Smooth muscle cell (in vitro differentiated cells): ENCODE measurements at regions not wholly inside any gene's neighbourhood (a gene's known extent, or its start where the extent isn't known, plus 50 kb on each side); places are given as distances from the start of the nearest gene placed in this dataset.

Experiments used
- DNase-seq: peaks from one replicate; lab custom pipeline; 2025; ENCODE audit not compliant: unreplicated experiment; lab: John Stamatoyannopoulos, UW
- H2AFZ ChIP-seq: fragments of 200-600 bp; sonication (generic); 2 replicates; pipeline ENCODE4 v1.6.0; 2016; ENCODE audit warnings: antibody characterized with exemption, low read depth, mild to moderate bottlenecking
- H3F3A ChIP-seq: fragments of 200-600 bp; sonication (generic); 2 replicates; pipeline ENCODE4 v1.6.0; 2017; ENCODE audit warnings: antibody characterized with exemption, low read depth
- H3K27ac ChIP-seq: fragments of 200-600 bp; sonication (generic); 2 replicates; pipeline ENCODE4 v1.5.1; 2016; ENCODE audit warnings: low read depth, mild to moderate bottlenecking
- H3K27me3 ChIP-seq: fragments of 200-600 bp; sonication (generic); 2 replicates; pipeline ENCODE4 v1.6.1; 2016; ENCODE audit warnings: low read depth, mild to moderate bottlenecking
- H3K36me3 ChIP-seq: fragments of 200-600 bp; sonication (generic); 2 replicates; pipeline ENCODE4 v1.5.1; 2016; ENCODE audit warnings: low read depth
- H3K4me1 ChIP-seq: fragments of 200-600 bp; sonication (generic); 2 replicates; pipeline ENCODE4 v1.5.1; 2016; ENCODE audit warnings: low read depth
- H3K4me2 ChIP-seq: fragments of 200-600 bp; sonication (generic); 2 replicates; pipeline ENCODE4 v1.6.0; 2016; ENCODE audit warnings: mild to moderate bottlenecking
- H3K4me3 ChIP-seq: fragments of 200-600 bp; sonication (generic); 2 replicates; pipeline ENCODE4 v1.5.1; 2016; ENCODE audit warnings: mild to moderate bottlenecking
- H3K79me2 ChIP-seq: fragments of 200-600 bp; sonication (generic); 2 replicates; pipeline ENCODE4 v1.6.0; 2016; ENCODE audit warnings: low read depth, mild to moderate bottlenecking
- H3K9ac ChIP-seq: fragments of 200-600 bp; sonication (generic); 2 replicates; pipeline ENCODE4 v1.6.0; 2016; ENCODE audit warnings: low read depth
- H3K9me3 ChIP-seq: fragments of 200-600 bp; sonication (generic); replicated peaks from 2 replicates; pipeline ENCODE4 v1.5.1; 2016; ENCODE audit warnings: low read depth
- H4K20me1 ChIP-seq: fragments of 200-600 bp; sonication (generic); 2 replicates; pipeline ENCODE4 v1.6.0; 2016; ENCODE audit warnings: low read depth
- WGBS: methylation state at CpG from one replicate; pipeline ENCODE4 v1.1.7; 2016; ENCODE audit warnings: low lambda C conversion rate; 5-methylcytosine and 5-hydroxymethylcytosine counted together
- TF ChIP-seq, protein P1 (sequence below): fragments of 200-600 bp; sonication (generic); IDR thresholded peaks from 2 replicates; pipeline ENCODE4 v1.5.1; 2017; ENCODE audit warnings: borderline replicate concordance, mild to moderate bottlenecking, antibody characterized with exemption; ENCODE audit not compliant: insufficient read depth, poor library complexity, severe bottlenecking

DNA sequence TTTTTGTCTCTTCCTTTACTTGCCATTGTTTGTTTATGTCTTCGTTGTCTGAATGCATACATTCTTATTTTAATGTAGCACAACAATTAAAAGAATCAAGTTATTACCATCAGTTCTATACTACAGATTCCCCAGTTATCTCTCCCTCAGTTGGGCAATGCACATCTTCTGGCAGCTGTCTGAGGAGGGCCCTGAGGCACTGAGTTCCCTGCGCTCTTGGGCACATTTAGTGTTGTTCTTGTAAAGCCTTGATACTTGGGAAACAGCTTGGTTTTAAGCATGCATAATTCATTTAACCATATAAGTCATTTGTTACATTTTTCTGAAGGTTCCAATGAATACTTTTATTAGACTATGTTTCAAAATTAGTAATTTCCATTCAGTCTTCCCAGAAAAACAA is 117.9 kb downstream of the C6orf118 start:
- Histone ChIP-seq H4K20me1 (no peaks in the 10 kb centered on the region), H3K9ac (no peak overlapping the region), H3K9me3 (no peaks in the 10 kb centered on the region), H2AFZ (no peak overlapping the region), H3K4me2 (no peak overlapping the region), H3K4me1 (no peaks in the 10 kb centered on the region), H3K27me3 (no peaks in the 10 kb centered on the region), H3K4me3 (no peak overlapping the region), H3K36me3 (no peaks in the 10 kb centered on the region), H3K27ac (no peak overlapping the region), H3F3A (no peaks in the 10 kb centered on the region), H3K79me2 (no peaks in the 10 kb centered on the region)
- WGBS = 80% methylated on average over 2 of the region's 2 CpGs
- DNase-seq = no peak
- TF ChIP-seq, protein P1, sequence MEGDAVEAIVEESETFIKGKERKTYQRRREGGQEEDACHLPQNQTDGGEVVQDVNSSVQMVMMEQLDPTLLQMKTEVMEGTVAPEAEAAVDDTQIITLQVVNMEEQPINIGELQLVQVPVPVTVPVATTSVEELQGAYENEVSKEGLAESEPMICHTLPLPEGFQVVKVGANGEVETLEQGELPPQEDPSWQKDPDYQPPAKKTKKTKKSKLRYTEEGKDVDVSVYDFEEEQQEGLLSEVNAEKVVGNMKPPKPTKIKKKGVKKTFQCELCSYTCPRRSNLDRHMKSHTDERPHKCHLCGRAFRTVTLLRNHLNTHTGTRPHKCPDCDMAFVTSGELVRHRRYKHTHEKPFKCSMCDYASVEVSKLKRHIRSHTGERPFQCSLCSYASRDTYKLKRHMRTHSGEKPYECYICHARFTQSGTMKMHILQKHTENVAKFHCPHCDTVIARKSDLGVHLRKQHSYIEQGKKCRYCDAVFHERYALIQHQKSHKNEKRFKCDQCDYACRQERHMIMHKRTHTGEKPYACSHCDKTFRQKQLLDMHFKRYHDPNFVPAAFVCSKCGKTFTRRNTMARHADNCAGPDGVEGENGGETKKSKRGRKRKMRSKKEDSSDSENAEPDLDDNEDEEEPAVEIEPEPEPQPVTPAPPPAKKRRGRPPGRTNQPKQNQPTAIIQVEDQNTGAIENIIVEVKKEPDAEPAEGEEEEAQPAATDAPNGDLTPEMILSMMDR = no peak

DNA sequence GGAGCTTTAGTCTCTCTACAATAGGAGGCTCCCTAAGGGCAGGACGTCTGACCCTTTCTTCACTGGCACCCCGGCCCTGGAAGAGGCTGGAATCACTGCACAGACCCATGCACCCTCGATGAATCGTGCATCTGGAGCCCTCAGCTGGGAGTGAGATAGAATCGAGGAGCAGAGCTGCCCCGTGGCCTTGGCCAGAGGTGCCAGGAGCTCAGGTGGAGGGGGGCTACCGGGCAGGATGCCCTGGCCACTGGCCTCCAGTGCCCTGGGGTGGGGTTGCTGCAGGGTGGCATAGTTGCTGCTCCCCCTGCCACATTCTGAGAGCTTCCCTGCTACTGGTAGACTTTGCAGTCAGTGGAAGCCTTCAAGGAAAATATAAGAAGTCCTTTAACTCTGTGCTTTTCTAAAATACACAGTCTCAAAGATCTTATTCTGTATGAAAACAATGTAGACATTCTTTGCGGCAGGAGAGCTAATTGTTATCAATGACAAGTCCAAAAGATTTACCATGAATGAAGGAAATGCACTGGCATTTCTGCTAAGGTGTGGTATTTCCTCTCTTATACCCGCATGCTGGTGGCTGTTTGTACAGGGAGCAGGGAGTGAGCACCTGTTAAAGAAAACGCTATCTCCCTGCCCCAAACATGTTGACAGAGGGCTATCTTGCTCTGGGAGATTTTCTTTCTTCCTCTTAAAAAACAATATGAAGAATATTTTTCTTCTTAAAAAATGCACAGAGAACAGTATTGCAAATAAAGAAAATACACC is 122.8 kb downstream of the C6orf118 start:
- Histone ChIP-seq H3K4me2 (no peak overlapping the region), H3K36me3 (no peaks in the 10 kb centered on the region), H4K20me1 (no peaks in the 10 kb centered on the region), H3K79me2 (no peaks in the 10 kb centered on the region), H3K4me1 (no peaks in the 10 kb centered on the region), H3K27me3 (no peaks in the 10 kb centered on the region), H3F3A (no peaks in the 10 kb centered on the region), H3K9ac (no peak overlapping the region), H3K27ac (no peak overlapping the region), H3K9me3 (no peaks in the 10 kb centered on the region), H3K4me3 (no peak overlapping the region), H2AFZ (no peak overlapping the region)
- TF ChIP-seq, protein P1 = no peak
- DNase-seq = no peak
- 91% methylated on average over 10 of the region's 10 CpGs for WGBS

DNA sequence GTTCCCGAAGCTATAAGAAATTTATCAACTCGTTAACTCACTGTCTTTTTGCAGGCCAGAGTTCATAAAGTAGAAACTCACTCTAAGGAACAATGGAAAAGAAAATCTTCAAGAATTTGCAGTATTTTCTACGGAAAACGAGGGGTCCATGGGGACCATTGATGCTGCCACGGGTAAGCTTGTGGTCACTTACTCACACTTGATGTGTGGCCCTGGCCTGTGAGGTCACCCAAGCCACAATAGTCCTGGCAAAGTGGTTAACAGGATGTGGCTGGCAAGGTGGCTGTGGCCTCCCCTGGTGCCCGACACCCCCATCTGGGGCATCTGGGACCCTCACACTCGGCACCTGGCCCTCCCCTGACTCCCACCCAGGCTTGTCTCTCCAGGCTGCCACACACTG is 123.4 kb downstream of the C6orf118 start:
- no peak overlapping the region for H3K27ac ChIP-seq
- no peak for DNase-seq
- TF ChIP-seq, protein P1 = no peak
- WGBS = 77% methylated on average over 7 of the region's 7 CpGs
- no peaks in the 10 kb centered on the region for H3K79me2 ChIP-seq
- no peaks in the 10 kb centered on the region for H3F3A ChIP-seq
- H3K9ac ChIP-seq = no peak overlapping the region
- no peaks in the 10 kb centered on the region for H4K20me1 ChIP-seq
- H3K4me2 ChIP-seq = no peak overlapping the region
- no peaks in the 10 kb centered on the region for H3K4me1 ChIP-seq
- no peaks in the 10 kb centered on the region for H3K9me3 ChIP-seq
- H3K36me3 ChIP-seq = no peaks in the 10 kb centered on the region
- H3K27me3 ChIP-seq = no peaks in the 10 kb centered on the region
- no peak overlapping the region for H2AFZ ChIP-seq
- no peak overlapping the region for H3K4me3 ChIP-seq
